Endodermal cell (in vitro differentiated cells): ENCODE measurements at regions not wholly inside any gene's neighbourhood (a gene's known extent, or its start where the extent isn't known, plus 50 kb on each side); places are given as distances from the start of the nearest gene placed in this dataset.

Experiments used
- DNase-seq: peaks from one replicate; pipeline ENCODE4 v3.0.0-alpha.2; 2017
- H3K27ac ChIP-seq: 2 replicates; pipeline ENCODE4 v1.5.1; 2013; ENCODE audit warnings: mild to moderate bottlenecking, low read depth, low read length, moderate library complexity
- H3K27me3 ChIP-seq: 2 replicates; pipeline ENCODE4 v1.6.1; 2013; ENCODE audit warnings: mild to moderate bottlenecking, low read length, moderate library complexity; ENCODE audit not compliant: insufficient read depth, control insufficient read depth, poor library complexity, severe bottlenecking
- H3K36me3 ChIP-seq: 2 replicates; pipeline ENCODE4 v1.7.0; 2013; ENCODE audit warnings: mild to moderate bottlenecking, low read length, moderate library complexity; ENCODE audit not compliant: control insufficient read depth, insufficient read depth
- H3K4me1 ChIP-seq: one replicate; pipeline ENCODE4 v1.7.0; 2013; ENCODE audit warnings: low read length; ENCODE audit not compliant: control insufficient read depth, insufficient read depth
- H3K4me3 ChIP-seq: 2 replicates; pipeline ENCODE4 v1.5.1; 2013; ENCODE audit warnings: mild to moderate bottlenecking, low read length, moderate library complexity
- H3K9ac ChIP-seq: 2 replicates; pipeline ENCODE4 v1.6.1; 2013; ENCODE audit warnings: mild to moderate bottlenecking, low read length, moderate library complexity; ENCODE audit not compliant: poor library complexity, severe bottlenecking; ENCODE audit errors: extremely low read depth
- H3K9me3 ChIP-seq: 2 replicates; pipeline ENCODE4 v1.6.1; 2013; ENCODE audit warnings: mild to moderate bottlenecking, low read length, moderate library complexity; ENCODE audit not compliant: control insufficient read depth
- H3K27ac Mint-ChIP-seq: 2 replicates; pipeline ENCODE4 v1.8.0; 2020; ENCODE audit warnings: mixed read lengths
- H3K27me3 Mint-ChIP-seq: 2 replicates; pipeline ENCODE4 v1.8.0; 2021; ENCODE audit warnings: mild to moderate bottlenecking, mixed read lengths; ENCODE audit not compliant: insufficient read depth
- H3K36me3 Mint-ChIP-seq: 2 replicates; pipeline ENCODE4 v1.8.0; 2020; ENCODE audit warnings: low read depth, mixed read lengths
- H3K4me1 Mint-ChIP-seq: 2 replicates; pipeline ENCODE4 v1.8.0; 2020; ENCODE audit warnings: mixed read lengths
- H3K4me3 Mint-ChIP-seq: 2 replicates; pipeline ENCODE4 v1.8.0; 2020; ENCODE audit warnings: mild to moderate bottlenecking, moderate library complexity, mixed read lengths
- H3K9me3 Mint-ChIP-seq: 2 replicates; pipeline ENCODE4 v1.8.0; 2020; ENCODE audit warnings: mild to moderate bottlenecking, mixed read lengths
- CTCF ChIP-seq: fragments of 200-600 bp; sonication (generic); conservative IDR thresholded peaks from 2 replicates; pipeline ENCODE4 v1.5.0; 2021; ENCODE audit warnings: antibody characterized with exemption, mild to moderate bottlenecking
- WGBS, 2 experiments: methylation state at CpG; one replicate each; pipeline versions ENCODE4 v1.1.5 to v1.1.7; 2013; ENCODE audit warnings: missing lambda C conversion rate in 2 of 2, mixed read lengths in 1 of 2; ENCODE audit not compliant: insufficient coverage in 1 of 2, insufficient read length in 1 of 2; 5-methylcytosine and 5-hydroxymethylcytosine counted together

- no peak overlapping the region for H3K4me3 ChIP-seq
- Mint-ChIP-seq H3K27ac (no peak overlapping the region), H3K36me3 (no peaks in the 10 kb centered on the region), H3K9me3 (peaks cover 9% of the 10 kb centered on the region), H3K4me3 (no peak overlapping the region), H3K4me1 (no peaks in the 10 kb centered on the region), H3K27me3 (peaks cover 9% of the 10 kb centered on the region)
- peaks cover 9% of the 10 kb centered on the region for H3K9me3 ChIP-seq
- H3K9ac ChIP-seq = no peak overlapping the region
- H3K36me3 ChIP-seq = no peaks in the 10 kb centered on the region
- no peak for TF ChIP-seq CTCF
- WGBS, 2 experiments = 93% methylated on average over 4 to 6 of the region's 6 CpGs
- peaks cover 2% of the 10 kb centered on the region for H3K4me1 ChIP-seq
- no peak for DNase-seq
- H3K27ac ChIP-seq = no peak overlapping the region
- no peaks in the 10 kb centered on the region for H3K27me3 ChIP-seq
These were observed 88.5 kb upstream of the PTPN1 start for GRCh38 chr20:50421356-50422340.

DNA sequence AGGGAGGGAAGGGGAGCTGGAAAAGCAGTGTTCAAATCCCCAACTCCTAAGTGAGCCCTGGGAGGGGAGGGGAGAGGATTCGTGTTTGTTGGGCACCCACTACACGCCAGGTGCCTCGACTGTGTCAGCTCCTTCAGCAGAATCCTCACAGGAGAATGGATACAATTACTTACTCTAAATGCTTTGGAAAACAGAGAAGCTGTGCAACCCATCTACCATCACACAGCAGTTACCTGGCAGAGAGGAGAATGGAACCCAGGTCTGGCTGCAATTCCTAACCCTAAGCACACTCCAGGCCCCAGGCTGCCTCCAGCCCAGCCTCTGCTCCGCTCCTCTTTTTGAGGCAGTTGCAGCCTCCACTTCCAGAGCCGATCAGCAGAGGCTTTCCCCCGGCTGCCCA, 86.4 kb upstream of the PTPN1 start:
- H3K36me3 ChIP-seq = no peaks in the 10 kb centered on the region
- peaks cover 11% of the 10 kb centered on the region for H3K4me1 ChIP-seq
- no peaks in the 10 kb centered on the region for H3K27me3 ChIP-seq
- no peak for DNase-seq
- Mint-ChIP-seq H3K27me3 (peaks cover 6% of the 10 kb centered on the region), H3K9me3 (peaks cover 9% of the 10 kb centered on the region), H3K4me1 (peaks cover 13% of the 10 kb centered on the region), H3K4me3 (no peak overlapping the region), H3K36me3 (no peaks in the 10 kb centered on the region), H3K27ac (no peak overlapping the region)
- H3K27ac ChIP-seq = no peak overlapping the region
- H3K4me3 ChIP-seq = no peak overlapping the region
- no peak overlapping the region for H3K9ac ChIP-seq
- no peak for TF ChIP-seq CTCF
- WGBS, 2 experiments = 83 to 90% methylated on average over 2 to 6 of the region's 6 CpGs
- peaks cover 9% of the 10 kb centered on the region for H3K9me3 ChIP-seq

- no peaks in the 10 kb centered on the region for H3K36me3 Mint-ChIP-seq
- Histone ChIP-seq H3K9ac (no peak overlapping the region), H3K27ac (no peak overlapping the region), H3K9me3 (peaks cover 9% of the 10 kb centered on the region), H3K4me3 (no peak overlapping the region), H3K4me1 (peaks cover 11% of the 10 kb centered on the region), H3K27me3 (no peaks in the 10 kb centered on the region), H3K36me3 (no peaks in the 10 kb centered on the region)
- DNase-seq = peak; percentile 62
- H3K9me3 Mint-ChIP-seq = peaks cover 9% of the 10 kb centered on the region
- peaks cover 13% of the 10 kb centered on the region for H3K4me1 Mint-ChIP-seq
- no peak overlapping the region for H3K27ac Mint-ChIP-seq
- TF ChIP-seq CTCF = no peak
- H3K4me3 Mint-ChIP-seq = no peak overlapping the region
- WGBS, 2 experiments = 89 to 100% methylated on average over 2 to 3 of the region's 3 CpGs
- H3K27me3 Mint-ChIP-seq = no peaks in the 10 kb centered on the region
These were observed 85.1 kb upstream of the PTPN1 start for GRCh38 chr20:50425076-50425475.
